KG1 (cell line): ENCODE measurements at regions not wholly inside any gene's neighbourhood (a gene's known extent, or its start where the extent isn't known, plus 50 kb on each side); places are given as distances from the start of the nearest gene placed in this dataset.
"Not testable (repeated sequence)": the region's sequence is repeated elsewhere in the genome, so short reads cannot be mapped to it uniquely, and the experiment has no call there.

Source experiments
- DNase-seq: peaks from one replicate; lab custom pipeline; 2025; lab: John Stamatoyannopoulos, UW

GRCh38 chr7:17558135-17558534, 259.7 kb downstream of the AHR start:
- DNase-seq: no peak

GRCh38 chr7:17558558-17559332, 260.3 kb downstream of the AHR start:
- no peak for DNase-seq

DNA sequence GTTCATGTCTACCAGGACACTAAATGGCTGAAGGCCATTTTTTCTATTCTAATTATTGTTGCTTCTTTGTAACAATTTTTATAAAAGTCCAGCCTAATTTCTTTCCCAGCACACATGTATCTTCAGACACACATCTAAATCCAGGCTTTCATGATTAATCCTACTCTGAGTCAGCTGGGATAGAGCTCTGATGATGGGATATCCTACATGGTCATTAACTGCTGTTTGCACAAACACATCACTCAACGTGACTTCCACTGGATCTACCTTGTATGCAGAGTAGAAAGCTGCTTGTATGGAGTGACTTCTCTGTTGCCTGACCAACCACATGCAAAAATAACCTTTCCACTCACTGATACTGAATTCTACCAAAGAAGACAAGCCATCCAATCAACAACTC, 260.9 kb downstream of the AHR start:
- no peak for DNase-seq

DNA sequence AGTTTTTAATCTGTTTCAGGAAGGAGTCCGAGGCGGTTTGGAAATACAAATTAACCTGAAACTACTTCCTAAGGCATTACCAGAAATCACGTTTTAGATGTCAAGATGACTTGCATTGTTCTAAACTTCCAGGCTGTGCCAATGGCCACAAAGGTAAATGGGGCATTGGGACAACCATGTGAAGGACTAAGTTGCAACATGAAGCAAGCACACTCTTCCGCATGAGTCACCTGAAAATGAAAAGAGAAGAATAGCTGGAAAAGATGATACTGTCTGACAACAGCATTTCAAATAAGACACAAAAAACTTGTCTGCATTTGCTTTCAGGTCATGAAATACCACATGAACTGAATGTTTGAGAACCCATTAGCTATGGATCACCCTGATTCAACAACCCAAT, 262.1 kb downstream of the AHR start:
- DNase-seq: no peak

- DNase-seq: no peak
Observed at GRCh38 chr7:17560966-17561365, 262.5 kb downstream of the AHR start.

DNA sequence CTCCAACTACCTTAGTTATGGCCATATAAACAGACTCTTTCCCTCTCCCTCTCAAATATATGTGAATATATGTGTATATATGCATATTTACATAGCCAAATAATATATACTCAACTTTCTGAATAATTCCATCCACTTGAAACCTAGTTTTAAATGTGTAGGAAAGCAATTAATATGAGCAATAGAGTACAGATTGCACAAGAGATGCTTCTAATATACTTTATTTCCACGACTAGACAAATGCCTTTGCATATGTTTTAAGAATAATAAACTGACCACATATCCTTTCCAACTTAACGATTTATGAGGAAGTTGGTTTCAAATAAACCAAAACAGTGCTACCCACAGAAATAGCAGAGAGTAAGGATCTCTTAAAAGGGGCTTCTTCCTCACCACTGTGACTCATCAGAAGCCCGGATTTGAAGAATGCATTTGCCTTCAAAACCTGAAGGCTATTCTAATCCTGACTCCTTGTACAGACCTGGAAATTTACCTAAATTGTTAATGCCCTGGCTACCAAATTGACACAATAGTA, 266.3 kb downstream of the AHR start:
- peak; percentile 33 for DNase-seq

DNA sequence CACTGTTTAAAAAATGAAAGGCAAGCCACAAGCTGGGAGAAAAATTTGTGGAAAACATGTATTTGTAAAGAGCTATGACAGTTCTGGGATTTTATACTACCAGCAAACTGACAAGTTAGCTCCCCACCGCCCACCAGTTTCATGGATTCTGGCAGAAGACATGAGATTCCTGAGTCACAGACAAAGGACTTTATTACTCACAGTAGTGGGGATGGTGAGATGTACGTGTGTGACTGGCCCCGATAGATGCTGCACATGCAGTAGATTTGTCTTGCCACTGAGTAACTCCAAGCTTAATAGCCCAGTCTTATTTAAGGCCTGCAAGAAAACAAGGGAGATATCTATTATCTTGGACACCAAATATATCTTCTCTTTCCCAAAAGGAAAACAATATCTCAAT, 281.7 kb downstream of the AHR start:
- no peak for DNase-seq

DNA sequence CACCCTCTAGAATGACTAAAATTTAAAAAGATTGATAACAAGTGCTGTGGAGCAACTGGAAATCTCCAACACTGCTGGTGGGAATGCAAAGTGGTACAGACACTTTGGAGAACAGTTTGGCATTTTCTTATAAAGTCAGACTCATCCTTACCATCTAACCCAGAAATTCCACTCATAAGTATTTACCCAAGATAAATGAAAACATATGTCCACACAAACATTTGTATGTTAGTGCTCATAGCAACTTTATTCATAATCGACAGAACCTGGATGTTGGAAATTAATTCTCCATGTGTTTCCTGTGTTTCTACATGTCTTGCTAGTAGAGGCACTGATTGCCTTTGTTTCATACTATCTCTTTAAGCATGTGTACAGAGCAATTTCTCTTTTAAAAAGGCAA, 282.4 kb downstream of the AHR start:
- DNase-seq: no peak

DNA sequence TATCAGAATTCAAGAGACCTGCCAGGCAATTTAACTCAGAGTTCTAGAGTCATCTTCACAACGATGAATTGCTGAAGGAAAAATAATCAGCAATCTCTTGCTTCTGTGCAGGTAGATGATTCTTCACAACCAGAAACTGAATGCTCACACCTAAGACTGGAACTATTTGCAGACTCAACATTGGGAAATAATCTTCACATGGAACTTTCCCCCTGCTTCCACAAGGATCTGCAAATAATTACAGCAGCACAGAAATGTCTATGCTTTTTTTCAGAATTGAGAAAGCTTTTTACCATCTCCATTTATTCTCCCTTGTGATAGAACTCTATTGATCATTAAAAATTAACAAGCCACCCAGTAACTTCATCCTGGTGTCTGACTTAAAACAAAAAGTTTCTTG, 282.8 kb downstream of the AHR start:
- DNase-seq: no peak

GRCh38 chr7:17582696-17583095, 284.2 kb downstream of the AHR start:
- DNase-seq: not testable (repeated sequence)

DNA sequence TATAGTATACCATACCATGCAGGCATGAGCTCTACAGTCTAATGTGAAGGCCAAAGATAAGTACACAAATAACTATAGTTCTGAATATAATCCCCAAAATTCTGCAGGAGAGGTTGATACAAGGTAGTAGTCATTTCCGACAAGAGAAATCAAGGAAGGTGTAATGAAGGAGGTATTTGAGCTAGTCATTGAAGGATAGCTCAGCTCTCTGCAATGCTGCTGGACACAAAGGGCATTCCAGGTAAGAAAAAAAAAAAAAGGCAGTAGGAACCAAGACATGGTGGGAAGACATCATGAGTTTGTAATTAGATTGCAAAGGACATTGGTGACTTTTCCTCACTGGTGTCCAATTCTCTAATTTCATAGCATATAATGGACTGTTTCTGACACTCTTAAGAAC, 285.3 kb downstream of the AHR start:
- no peak for DNase-seq

GRCh38 chr7:17584822-17585221, 286.4 kb downstream of the AHR start:
- DNase-seq: no peak

- no peak for DNase-seq
Observed at GRCh38 chr7:17586711-17587110, 288.3 kb downstream of the AHR start.

GRCh38 chr7:17588730-17589129, 290.3 kb downstream of the AHR start:
- DNase-seq: no peak

- no peak for DNase-seq
Observed at GRCh38 chr7:17589671-17590070, 291.2 kb downstream of the AHR start.

- DNase-seq: no peak
Observed at GRCh38 chr7:17590221-17590620, 291.8 kb downstream of the AHR start.

DNA sequence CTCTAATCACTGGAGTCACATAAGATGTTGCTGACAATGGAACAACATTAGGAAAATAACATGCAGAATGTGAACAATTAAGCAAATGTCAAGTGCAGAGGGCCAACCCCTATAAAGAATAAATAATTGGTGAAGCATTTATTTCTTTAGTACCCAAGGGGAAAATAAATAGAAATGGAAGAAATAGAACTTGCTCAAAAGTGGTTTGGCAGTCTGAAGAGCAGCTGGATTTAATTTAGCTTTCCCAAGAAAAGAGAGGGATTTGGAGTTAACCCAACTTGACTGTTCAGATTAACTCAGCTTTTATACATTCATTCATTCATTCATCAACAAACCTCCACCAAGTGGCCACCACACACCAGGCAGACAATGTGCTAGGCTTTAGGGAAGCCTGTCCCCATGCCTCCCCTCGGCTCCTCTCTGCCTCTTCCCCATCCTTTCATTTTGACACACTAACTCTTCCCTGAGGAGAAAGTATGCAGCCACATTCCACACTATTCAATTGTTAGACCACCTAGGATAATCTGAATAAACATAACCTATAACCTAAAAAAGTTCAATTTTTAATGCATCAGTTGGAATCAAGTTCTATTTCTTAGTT, 295.5 kb downstream of the AHR start:
- DNase-seq: no peak

- no peak for DNase-seq
Observed at GRCh38 chr7:17595546-17595945, 297.1 kb downstream of the AHR start.

DNA sequence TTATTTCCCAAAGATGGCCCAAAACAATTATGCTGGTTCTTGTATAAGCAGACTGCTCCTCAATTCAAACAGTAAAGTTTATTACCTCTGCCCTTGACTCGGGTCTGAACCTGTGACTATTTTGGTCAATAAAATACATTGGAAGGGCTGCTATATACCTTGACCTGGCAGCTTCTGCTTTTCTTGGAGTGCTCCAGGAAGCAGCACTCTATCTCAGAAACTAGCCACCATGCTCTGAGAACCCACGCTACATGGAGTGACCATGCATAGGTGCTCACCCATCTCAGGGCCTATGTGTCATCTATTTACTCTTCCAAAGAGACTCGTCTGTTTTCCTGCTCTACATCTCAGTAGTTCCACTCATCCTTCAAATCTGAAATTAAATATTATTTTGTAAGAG, 299.9 kb downstream of the AHR start:
- no peak for DNase-seq

DNA sequence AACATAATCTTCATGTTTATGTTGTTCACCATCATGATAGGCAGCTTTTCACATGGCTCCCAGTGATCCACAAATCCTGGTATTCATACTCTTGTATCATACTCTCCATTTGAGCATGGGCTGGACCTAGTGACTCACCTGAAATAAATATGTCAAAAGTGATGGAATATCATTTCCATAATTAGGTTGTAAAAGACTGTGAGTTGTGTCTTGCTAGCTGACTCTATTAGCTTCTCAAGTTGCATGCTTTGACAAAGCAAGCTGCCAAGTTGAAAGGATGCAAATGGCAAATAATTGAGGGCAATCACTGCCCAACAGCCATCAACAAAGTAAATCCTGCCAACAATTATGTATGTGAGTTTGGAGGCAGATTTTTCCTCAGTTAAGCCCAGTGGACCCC, 300.4 kb downstream of the AHR start:
- no peak for DNase-seq

DNA sequence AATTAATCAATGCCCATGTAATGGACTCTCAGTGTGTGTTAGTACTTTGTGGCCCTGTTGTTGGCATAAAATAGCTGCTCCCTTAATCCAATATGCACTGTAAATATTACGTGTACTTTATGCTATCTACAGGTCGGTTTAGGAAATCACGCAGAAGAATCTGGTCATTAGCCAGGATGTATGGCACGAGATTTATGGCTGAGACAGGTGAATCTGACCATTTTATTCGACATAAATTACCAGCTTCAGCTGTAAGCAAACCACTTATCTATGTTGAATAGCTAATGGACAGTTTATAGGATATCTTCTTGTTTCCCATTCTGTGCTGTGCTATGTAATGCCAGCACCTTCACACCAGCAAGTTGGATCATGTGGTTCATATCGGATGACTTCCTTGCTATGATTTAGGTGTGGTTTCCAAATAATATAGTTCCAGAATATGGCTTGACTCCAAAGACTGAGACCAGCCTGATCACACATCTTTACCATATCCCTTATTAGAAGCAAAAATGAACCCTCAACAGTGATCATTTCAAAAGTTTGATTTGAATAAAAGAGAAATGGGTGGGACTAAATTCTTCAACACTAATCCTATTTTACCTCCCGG, 301.4 kb downstream of the AHR start:
- DNase-seq: no peak

DNA sequence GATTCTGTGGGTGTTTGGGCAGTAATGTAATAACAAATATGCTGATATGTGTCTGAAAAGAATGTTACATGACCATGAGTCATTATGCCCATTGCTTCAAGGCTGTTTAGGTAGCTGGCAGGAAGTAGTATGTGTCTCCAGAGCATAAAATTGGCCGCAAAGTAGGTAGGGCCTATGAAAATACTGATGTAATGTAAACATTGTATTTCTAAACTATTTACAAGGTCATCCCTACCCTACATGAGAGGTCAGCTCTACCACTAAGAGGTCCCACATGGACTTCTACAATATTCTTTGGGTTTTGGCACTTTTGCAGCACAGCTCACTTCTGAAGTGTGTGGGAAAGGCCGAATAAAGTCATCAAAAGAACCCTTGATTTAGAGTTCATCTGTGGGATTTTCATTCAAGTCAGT, 301.9 kb downstream of the AHR start:
- DNase-seq: no peak

GRCh38 chr7:17601921-17602320, 303.5 kb downstream of the AHR start:
- DNase-seq: no peak
